DOHH2 (cell line): ENCODE measurements at regions not wholly inside any gene's neighbourhood (a gene's known extent, or its start where the extent isn't known, plus 50 kb on each side); places are given as distances from the start of the nearest gene placed in this dataset.

Experiments used
- H3F3A ChIP-seq: fragments of 200-600 bp; sonication (generic), shearing (Covaris generic); 2 replicates; pipeline ENCODE4 v1.6.0; 2016; ENCODE audit warnings: antibody characterized with exemption, mild to moderate bottlenecking; ENCODE audit not compliant: control insufficient read depth, insufficient read depth
- H3K27ac ChIP-seq: fragments of 200-600 bp; sonication (generic); 2 replicates; pipeline ENCODE4 v1.5.1; 2014; ENCODE audit warnings: low read depth, mild to moderate bottlenecking, low read length, moderate library complexity
- H3K27me3 ChIP-seq: fragments of 200-600 bp; sonication (generic); 2 replicates; pipeline ENCODE4 v1.6.1; 2014; ENCODE audit warnings: mild to moderate bottlenecking, low read length, mixed read lengths; ENCODE audit not compliant: control insufficient read depth
- H3K36me3 ChIP-seq: fragments of 200-600 bp; sonication (generic); 2 replicates; pipeline ENCODE4 v1.6.1; 2014; ENCODE audit warnings: mild to moderate bottlenecking, low read length, moderate library complexity, mixed read lengths; ENCODE audit not compliant: control insufficient read depth
- H3K4me1 ChIP-seq: fragments of 200-600 bp; sonication (generic); 2 replicates; pipeline ENCODE4 v1.6.1; 2014; ENCODE audit warnings: mild to moderate bottlenecking, low read length, mixed read lengths; ENCODE audit not compliant: control insufficient read depth
- H3K4me2 ChIP-seq: fragments of 200-600 bp; sonication (generic); 2 replicates; pipeline ENCODE4 v1.6.0; 2014; ENCODE audit warnings: mild to moderate bottlenecking, low read length, moderate library complexity
- H3K4me3 ChIP-seq: fragments of 200-600 bp; sonication (generic); 2 replicates; pipeline ENCODE4 v1.5.1; 2014; ENCODE audit warnings: mild to moderate bottlenecking, low read length, mixed read lengths
- H3K79me2 ChIP-seq: fragments of 200-600 bp; sonication (generic); 2 replicates; pipeline ENCODE4 v1.6.1; 2014; ENCODE audit warnings: mild to moderate bottlenecking, low read length, mixed read lengths; ENCODE audit not compliant: control insufficient read depth
- H3K9me2 ChIP-seq: fragments of 200-600 bp; sonication (generic); replicated peaks from 2 replicates; pipeline ENCODE4 v1.6.1; 2014; ENCODE audit warnings: mild to moderate bottlenecking, low read length, mixed read lengths; ENCODE audit not compliant: control insufficient read depth
- H3K9me3 ChIP-seq: fragments of 200-600 bp; sonication (generic); 2 replicates; pipeline ENCODE4 v1.6.1; 2014; ENCODE audit warnings: antibody characterized with exemption, low read length, mixed read lengths; ENCODE audit not compliant: control insufficient read depth, insufficient read depth
- H4K20me1 ChIP-seq: fragments of 200-600 bp; sonication (generic); 2 replicates; pipeline ENCODE4 v1.6.0; 2014; ENCODE audit warnings: low read depth, mild to moderate bottlenecking, antibody characterized with exemption, low read length, moderate library complexity; ENCODE audit not compliant: control insufficient read depth, insufficient read depth
- CTCF ChIP-seq: fragments of 200-600 bp; sonication (generic); IDR thresholded peaks from one replicate; pipeline ENCODE4 v1.5.1; 2014; ENCODE audit warnings: antibody characterized with exemption, mild to moderate bottlenecking, low read depth, low read length; ENCODE audit not compliant: poor library complexity, severe bottlenecking
- EZH2phosphoT487 ChIP-seq: fragments of 200-600 bp; sonication (generic); IDR thresholded peaks from 2 replicates; pipeline ENCODE4 v1.6.1; 2017; ENCODE audit warnings: borderline replicate concordance, mild to moderate bottlenecking, antibody characterized with exemption, low read length, moderate library complexity, mixed read lengths

DNA sequence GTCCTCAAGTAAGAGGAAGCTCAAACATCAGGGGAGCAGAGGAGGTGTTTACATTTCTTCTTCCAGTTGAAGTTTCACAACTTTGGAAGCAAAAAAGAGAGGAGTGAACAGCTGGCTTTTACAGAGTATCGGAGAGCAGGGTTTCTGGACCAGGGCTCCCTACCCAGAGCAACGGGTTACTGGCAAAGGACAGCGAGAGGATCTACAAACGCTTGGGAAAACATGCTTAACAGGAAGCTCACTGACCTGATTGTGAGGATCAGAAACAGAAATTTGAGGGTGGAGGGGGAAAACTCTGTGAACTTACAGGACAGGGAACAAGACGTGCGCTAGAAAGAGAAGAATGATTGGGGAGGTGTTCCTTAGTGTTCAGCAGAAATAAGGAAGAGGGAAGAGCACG is 85.7 kb upstream of the TAB2 start:
- Histone ChIP-seq H3F3A (no peaks in the 10 kb centered on the region), H3K36me3 (no peaks in the 10 kb centered on the region), H3K27ac (no peak overlapping the region), H3K27me3 (peaks cover 13% of the 10 kb centered on the region), H4K20me1 (no peaks in the 10 kb centered on the region), H3K9me2 (no peaks in the 10 kb centered on the region), H3K4me3 (no peak overlapping the region), H3K9me3 (no peaks in the 10 kb centered on the region), H3K4me2 (no peak overlapping the region), H3K4me1 (no peaks in the 10 kb centered on the region), H3K79me2 (no peaks in the 10 kb centered on the region)
- no peak for TF ChIP-seq CTCF
- no peak for TF ChIP-seq EZH2phosphoT487

GRCh38 chr6:149233056-149233715 is 84.3 kb upstream of the TAB2 start:
- no peaks in the 10 kb centered on the region for H3F3A ChIP-seq
- no peak overlapping the region for H3K4me2 ChIP-seq
- H3K27me3 ChIP-seq, result peaks cover 13% of the 10 kb centered on the region
- H3K9me3 ChIP-seq, result no peaks in the 10 kb centered on the region
- no peak overlapping the region for H3K4me3 ChIP-seq
- no peaks in the 10 kb centered on the region for H3K79me2 ChIP-seq
- no peaks in the 10 kb centered on the region for H3K4me1 ChIP-seq
- TF ChIP-seq EZH2phosphoT487, result no peak
- no peak for TF ChIP-seq CTCF
- no peaks in the 10 kb centered on the region for H3K9me2 ChIP-seq
- H3K27ac ChIP-seq, result no peak overlapping the region
- H3K36me3 ChIP-seq, result no peaks in the 10 kb centered on the region
- H4K20me1 ChIP-seq, result no peaks in the 10 kb centered on the region

GRCh38 chr6:149234051-149234962 is 83.2 kb upstream of the TAB2 start:
- no peak overlapping the region for H3K27ac ChIP-seq
- no peak for TF ChIP-seq EZH2phosphoT487
- no peak for TF ChIP-seq CTCF
- no peaks in the 10 kb centered on the region for H4K20me1 ChIP-seq
- no peaks in the 10 kb centered on the region; the same call in 1 of the 2 replicates for H3K9me3 ChIP-seq
- no peak overlapping the region for H3K4me2 ChIP-seq
- H3K79me2 ChIP-seq, result no peaks in the 10 kb centered on the region
- no peaks in the 10 kb centered on the region for H3F3A ChIP-seq
- H3K4me1 ChIP-seq, result no peaks in the 10 kb centered on the region
- H3K4me3 ChIP-seq, result no peak overlapping the region
- H3K27me3 ChIP-seq, result peaks cover 13% of the 10 kb centered on the region
- no peaks in the 10 kb centered on the region for H3K9me2 ChIP-seq
- no peaks in the 10 kb centered on the region for H3K36me3 ChIP-seq
